ENCODE measurements at regions not wholly inside any gene's neighbourhood (a gene's known extent, or its start where the extent isn't known, plus 50 kb on each side); places are given as distances from the start of the nearest gene placed in this dataset.

DNA sequence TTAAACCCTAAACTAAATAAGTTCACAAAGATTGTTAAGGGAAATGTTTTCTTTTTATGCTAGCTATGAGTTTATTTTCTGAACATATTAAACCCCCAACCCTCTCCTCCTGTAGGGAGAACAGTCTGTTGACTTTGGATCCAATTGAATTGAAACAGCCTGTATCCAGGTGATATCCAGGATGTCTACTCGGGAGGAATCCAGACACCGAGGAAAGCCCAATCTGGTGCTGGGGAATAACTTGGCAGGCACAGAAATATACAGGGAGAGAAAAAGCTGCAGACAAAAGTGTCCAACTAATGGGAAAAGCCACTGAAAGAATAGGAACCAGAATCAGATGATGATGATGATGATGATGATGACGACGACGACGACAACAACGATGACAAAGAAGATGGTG lies 93.9 kb upstream of the API5 start:
- H3K27me3 ChIP-seq (ENCODE audit: control insufficient read depth in 2 of 2, insufficient read depth in 2 of 2, low read length in 2 of 2): no peaks in the 10 kb centered on the region
- TF ChIP-seq, protein P1, sequence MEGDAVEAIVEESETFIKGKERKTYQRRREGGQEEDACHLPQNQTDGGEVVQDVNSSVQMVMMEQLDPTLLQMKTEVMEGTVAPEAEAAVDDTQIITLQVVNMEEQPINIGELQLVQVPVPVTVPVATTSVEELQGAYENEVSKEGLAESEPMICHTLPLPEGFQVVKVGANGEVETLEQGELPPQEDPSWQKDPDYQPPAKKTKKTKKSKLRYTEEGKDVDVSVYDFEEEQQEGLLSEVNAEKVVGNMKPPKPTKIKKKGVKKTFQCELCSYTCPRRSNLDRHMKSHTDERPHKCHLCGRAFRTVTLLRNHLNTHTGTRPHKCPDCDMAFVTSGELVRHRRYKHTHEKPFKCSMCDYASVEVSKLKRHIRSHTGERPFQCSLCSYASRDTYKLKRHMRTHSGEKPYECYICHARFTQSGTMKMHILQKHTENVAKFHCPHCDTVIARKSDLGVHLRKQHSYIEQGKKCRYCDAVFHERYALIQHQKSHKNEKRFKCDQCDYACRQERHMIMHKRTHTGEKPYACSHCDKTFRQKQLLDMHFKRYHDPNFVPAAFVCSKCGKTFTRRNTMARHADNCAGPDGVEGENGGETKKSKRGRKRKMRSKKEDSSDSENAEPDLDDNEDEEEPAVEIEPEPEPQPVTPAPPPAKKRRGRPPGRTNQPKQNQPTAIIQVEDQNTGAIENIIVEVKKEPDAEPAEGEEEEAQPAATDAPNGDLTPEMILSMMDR (IDR thresholded peaks at IDR 0.05): no peak
- peaks cover 0 to 10% (median 4%) of the 10 kb centered on the region in 7 donors for H3K9me3 Mint-ChIP-seq
- H3K36me3 ChIP-seq (replicated peaks in 1 of 2; ENCODE audit: control insufficient read depth in 1 of 2, insufficient read depth in 2 of 2, low read length in 2 of 2): no peaks in the 10 kb centered on the region
- peaks cover 0 to 1% (median 0%) of the 10 kb centered on the region in 3 donors for H3K27me3 Mint-ChIP-seq (ENCODE audit: low read depth in 3 of 3)
- H3K27ac Mint-ChIP-seq: no peak overlapping the region
- H3K4me1 ChIP-seq (ENCODE audit: control insufficient read depth in 1 of 2, insufficient read depth in 2 of 2, low read length in 2 of 2): no peaks in the 10 kb centered on the region
- H3K36me3 Mint-ChIP-seq: no peaks in the 10 kb centered on the region
- WGBS (ENCODE audit: insufficient coverage): 96% methylated on average over 7 of the region's 7 CpGs
- H3K9ac ChIP-seq (ENCODE audit: insufficient read depth, low read length, poor library complexity, severe bottlenecking): no peak overlapping the region
- no peaks in the 10 kb centered on the region for H4K20me1 ChIP-seq (ENCODE audit: insufficient read depth, low read length)
- no peak for DNase-seq
- no peak overlapping the region for H3K27ac ChIP-seq (ENCODE audit: low read depth in 1 of 2, low read length in 2 of 2)
- no peak overlapping the region for H3K4me3 ChIP-seq (replicated peaks in 1 of 3; ENCODE audit: low read depth in 2 of 3, low read length in 3 of 3)
- no peak overlapping the region for H3K4me2 ChIP-seq (replicated peaks; ENCODE audit: extremely low read depth, low read length, poor library complexity, severe bottlenecking)
- intact Hi-C loops (cut with micrococcal nuclease): no loop called here
- no peaks in the 10 kb centered on the region for H3K4me1 Mint-ChIP-seq
- no peak overlapping the region for H3K4me3 Mint-ChIP-seq
- no peak overlapping the region for H2AFZ ChIP-seq (ENCODE audit: insufficient read depth, low read depth, low read length, poor library complexity, severe bottlenecking)
- peaks cover 4 to 8% of the 10 kb centered on the region in 2 donors for H3K9me3 ChIP-seq (replicated peaks in 1 of 2; ENCODE audit: control insufficient read depth in 1 of 2, insufficient read depth in 1 of 2, low read length in 2 of 2)
- H3K79me2 ChIP-seq (ENCODE audit: insufficient read depth, low read length): no peaks in the 10 kb centered on the region

DNA sequence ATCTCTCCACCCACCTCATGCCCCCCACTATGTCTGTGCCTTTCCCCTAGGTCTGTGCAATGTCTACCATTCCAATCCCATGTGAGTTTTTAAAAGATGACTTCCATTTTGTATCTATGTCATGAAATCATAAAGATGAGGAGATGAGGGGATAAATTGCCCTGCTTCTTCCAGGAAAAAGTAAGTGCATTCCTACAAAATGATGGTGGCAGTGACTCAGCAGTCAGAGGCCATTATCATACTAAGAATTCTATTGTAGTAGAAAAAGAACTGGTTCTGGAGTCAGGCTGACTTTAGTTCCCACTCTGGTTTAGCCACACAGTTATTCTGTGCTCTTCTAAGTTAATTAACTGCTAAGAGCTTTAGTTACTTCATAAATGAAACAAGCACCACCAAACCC lies 89.6 kb upstream of the API5 start:
- no peaks in the 10 kb centered on the region for H4K20me1 ChIP-seq (ENCODE audit: insufficient read depth, low read length)

More for the DNA sequence above, 89.6 kb upstream of the API5 start:
- Histone ChIP-seq H3K36me3 (replicated peaks in 1 of 2; ENCODE audit: control insufficient read depth in 1 of 2, insufficient read depth in 2 of 2, low read length in 2 of 2) (no peaks in the 10 kb centered on the region), H3K4me2 (replicated peaks; ENCODE audit: extremely low read depth, low read length, poor library complexity, severe bottlenecking) (no peak overlapping the region), H2AFZ (ENCODE audit: insufficient read depth, low read depth, low read length, poor library complexity, severe bottlenecking) (no peak overlapping the region), H3K4me1 (ENCODE audit: control insufficient read depth in 1 of 2, insufficient read depth in 2 of 2, low read length in 2 of 2) (no peaks in the 10 kb centered on the region), H3K4me3 (replicated peaks in 1 of 3; ENCODE audit: low read depth in 2 of 3, low read length in 3 of 3) (no peak overlapping the region), H3K9me3 (replicated peaks in 1 of 2; ENCODE audit: control insufficient read depth in 1 of 2, insufficient read depth in 1 of 2, low read length in 2 of 2) (peaks cover 0 to 5% of the 10 kb centered on the region in 2 donors), H3K9ac (ENCODE audit: insufficient read depth, low read length, poor library complexity, severe bottlenecking) (no peak overlapping the region), H3K27ac (ENCODE audit: low read depth in 1 of 2, low read length in 2 of 2) (no peak overlapping the region), H3K27me3 (ENCODE audit: control insufficient read depth in 2 of 2, insufficient read depth in 2 of 2, low read length in 2 of 2) (no peaks in the 10 kb centered on the region), H3K79me2 (ENCODE audit: insufficient read depth, low read length) (no peaks in the 10 kb centered on the region)
- no peak overlapping the region for H3K27ac Mint-ChIP-seq
- H3K9me3 Mint-ChIP-seq: peaks cover 0 to 2% (median 0%) of the 10 kb centered on the region in 7 donors
- no peaks in the 10 kb centered on the region for H3K36me3 Mint-ChIP-seq
- H3K27me3 Mint-ChIP-seq (ENCODE audit: low read depth in 3 of 3): peaks cover 0 to 1% (median 1%) of the 10 kb centered on the region in 3 donors
- TF ChIP-seq, protein P1 (IDR thresholded peaks at IDR 0.05): no peak
- H3K4me3 Mint-ChIP-seq: no peak overlapping the region
- no peaks in the 10 kb centered on the region for H3K4me1 Mint-ChIP-seq
- no peak for DNase-seq
- intact Hi-C loops (cut with micrococcal nuclease): no loop called here
